HG03025 (cell line): ENCODE measurements at regions not wholly inside any gene's neighbourhood (a gene's known extent, or its start where the extent isn't known, plus 50 kb on each side); places are given as distances from the start of the nearest gene placed in this dataset.
"Not testable (repeated sequence)": the region's sequence is repeated elsewhere in the genome, so short reads cannot be mapped to it uniquely, and the experiment has no call there.

ENCODE experiments used
- ATAC-seq: cut with Tn5 transposase; IDR thresholded peaks from one replicate; pipeline ENCODE4 v1.9.1; 2021; ENCODE audit warnings: mild to moderate bottlenecking, moderate library complexity; ENCODE audit not compliant: unreplicated experiment, low FRiP score

DNA sequence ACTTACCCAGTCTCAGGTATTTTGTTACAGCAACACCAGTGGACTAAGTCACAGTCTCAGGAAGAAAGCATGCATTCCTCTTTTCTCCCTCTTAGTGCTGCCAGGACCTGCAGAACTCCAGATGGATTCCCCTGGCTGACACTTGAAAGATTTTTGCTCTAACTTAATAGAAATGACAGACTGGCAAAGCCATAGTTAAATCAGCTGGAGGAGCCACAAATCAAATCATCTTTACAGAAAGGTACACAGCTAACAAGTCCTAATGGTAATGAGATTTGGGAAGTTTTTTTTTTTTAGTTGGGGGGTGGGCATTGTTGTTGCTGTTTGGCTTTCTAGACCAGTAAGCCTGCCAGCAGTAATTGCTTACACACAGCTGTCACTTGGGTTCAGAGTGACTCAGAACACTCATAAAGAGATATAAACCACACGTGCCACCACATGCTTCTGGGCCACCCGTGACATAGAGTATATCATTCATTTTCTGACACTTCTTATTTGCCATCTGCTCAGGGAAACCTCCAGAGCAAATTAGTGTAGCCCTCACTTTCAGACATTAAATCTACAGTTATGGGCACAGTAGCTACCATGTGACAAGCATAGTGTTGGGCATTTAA lies 72.4 kb downstream of the FH start:
- ATAC-seq: no peak

DNA sequence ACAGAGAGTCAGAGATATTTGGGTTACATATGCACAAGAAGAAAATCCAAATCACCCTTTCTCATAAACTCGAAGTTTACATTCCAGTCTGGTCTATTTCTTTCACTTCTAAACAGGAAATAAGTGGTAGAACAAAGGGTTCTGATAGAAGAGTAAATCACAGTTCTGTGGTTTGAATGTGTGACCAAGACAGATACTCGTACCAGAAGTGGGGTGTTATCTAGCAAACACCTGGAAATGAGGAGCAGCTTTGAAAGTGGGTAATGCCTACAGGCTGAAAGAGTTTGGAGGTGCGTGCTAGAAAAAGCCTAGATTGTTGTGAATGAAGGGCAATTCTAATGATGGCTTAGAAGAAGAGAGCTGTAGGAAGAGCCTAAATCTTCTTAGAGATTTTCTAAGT lies 74.7 kb downstream of the FH start:
- no peak for ATAC-seq

DNA sequence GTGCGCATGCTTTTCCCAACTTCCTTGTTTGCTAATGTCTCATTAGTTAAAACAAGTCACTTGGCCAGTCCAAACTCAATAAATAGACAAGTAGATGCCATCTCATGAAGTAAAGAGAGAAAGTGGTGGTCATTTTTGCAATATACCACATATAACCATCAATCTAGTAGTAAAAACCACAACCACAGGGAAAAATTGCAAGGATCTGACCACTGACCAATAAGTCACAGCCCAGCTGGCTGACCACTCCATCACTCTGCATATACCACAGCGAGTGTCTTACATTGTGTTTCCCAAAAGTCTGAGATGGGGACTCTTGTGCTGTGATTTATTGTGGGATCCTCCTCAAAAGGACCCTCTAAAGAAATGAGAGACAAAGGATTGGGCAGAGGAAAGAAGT lies 76.0 kb downstream of the FH start:
- no peak for ATAC-seq

GRCh38 chr1:241442686-241443085 lies 76.9 kb downstream of the FH start:
- ATAC-seq: no peak

- ATAC-seq: no peak
These were observed 78.7 kb downstream of the FH start for GRCh38 chr1:241440904-241441303.

DNA sequence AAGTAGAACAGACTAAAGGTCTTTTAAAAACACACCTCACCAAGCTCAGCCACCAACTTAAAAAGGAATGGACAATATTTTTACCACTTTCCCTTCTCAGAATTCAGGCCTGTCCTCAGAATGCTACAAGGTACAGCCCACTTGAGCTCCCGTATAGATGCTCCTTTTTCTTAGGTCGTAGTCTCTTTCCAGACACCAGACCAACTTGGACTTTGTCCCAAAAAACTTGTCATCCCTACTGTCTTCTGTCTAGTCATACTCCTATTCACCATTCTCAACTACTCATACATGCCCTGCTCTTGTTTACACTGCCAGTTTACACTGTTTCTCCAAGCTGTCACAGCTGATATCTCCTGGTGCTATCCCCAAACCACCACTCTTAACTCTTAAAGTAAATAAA lies 80.9 kb downstream of the FH start:
- ATAC-seq: not testable (repeated sequence)

DNA sequence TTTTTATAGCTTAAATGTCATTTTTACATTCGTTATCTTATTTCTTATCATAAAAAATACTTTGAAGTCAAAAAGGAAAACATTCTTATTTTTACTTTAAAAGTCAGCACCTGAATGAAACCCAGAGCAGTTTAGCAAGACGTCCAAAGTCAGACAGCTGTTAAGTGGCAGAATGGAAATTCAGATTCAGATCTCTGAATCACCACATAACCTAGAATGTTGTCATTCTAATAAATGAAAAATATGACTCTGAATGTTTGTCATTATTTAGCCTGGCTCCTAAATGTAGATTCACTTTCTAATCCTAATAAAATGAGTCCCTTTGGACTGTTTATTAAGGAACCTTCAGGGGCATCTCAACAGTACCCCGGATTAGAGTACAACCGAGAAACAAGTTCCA lies 75.2 kb upstream of the RGS7 start:
- ATAC-seq: no peak

- ATAC-seq: not testable (repeated sequence)
These were observed 68.1 kb upstream of the RGS7 start for GRCh38 chr1:241425091-241425490.

DNA sequence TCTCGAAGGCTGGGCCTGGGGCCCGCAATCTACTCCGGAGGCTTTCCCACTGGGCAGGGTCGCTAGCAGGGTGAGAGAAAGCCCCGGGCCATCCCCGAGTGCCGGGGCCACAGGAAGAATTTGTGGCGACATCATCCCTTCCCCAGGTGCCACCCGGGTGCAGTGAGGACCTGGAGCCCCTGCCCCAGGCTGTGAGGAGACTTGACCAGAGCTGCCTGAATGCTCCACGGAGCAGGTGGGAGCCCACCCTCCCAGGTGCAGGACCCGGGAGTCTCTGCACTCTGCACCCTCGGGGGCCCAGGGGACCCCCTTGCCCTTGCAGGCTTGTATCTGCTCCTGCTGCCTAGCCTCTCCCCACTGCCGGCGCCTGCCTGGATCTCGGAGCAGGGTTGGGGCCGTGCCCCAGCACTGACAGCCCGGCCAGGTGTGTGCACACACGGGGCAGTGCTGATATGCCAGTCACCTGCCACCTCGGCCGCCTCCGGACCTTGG lies 67.5 kb upstream of the RGS7 start:
- ATAC-seq: no peak

DNA sequence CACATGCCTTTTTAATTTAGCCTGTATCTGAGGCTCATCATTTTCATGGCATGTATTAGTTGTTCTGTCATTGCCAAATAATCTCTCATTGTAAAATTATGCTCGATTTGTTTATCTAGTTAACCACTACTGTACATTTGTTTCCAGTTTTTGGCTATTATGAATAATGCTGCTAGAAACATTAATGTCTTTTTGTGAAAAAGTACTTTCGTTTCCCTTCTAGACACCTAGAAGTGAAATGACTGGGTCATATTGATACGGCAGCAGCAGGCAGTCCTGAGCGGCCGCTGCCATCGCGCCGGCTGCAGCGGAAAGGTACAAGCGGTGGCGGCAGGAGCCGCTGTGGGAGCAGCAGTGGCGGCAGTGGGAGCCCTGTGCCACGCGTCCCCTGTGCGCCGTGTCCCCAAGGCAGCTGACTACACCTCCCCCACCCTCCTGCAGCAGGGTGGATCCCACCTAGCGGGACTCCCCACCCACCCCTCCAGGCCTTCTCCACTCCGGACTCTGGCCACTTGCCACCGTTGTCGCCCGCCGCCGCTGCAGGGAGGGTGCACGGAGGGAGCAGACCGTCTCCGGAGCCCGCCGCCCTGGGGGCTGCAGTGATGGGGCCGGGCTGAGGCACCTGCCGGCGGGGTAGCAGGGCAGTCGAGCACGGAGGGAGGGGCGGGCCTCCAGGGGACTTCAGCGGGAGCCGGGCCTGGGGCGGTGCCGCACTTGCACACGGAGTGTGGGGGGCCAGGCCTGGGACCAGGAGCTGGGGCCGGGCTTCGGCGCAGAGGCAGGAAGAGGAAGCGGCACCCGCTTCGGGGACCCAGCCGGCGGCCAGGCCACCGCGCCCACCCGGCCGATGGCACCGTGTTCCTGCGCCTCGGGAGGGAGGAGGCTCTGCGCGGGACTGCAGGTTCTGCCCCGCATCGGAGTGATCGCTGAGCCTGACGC lies 66.8 kb upstream of the RGS7 start:
- peak; percentile 92 for ATAC-seq

DNA sequence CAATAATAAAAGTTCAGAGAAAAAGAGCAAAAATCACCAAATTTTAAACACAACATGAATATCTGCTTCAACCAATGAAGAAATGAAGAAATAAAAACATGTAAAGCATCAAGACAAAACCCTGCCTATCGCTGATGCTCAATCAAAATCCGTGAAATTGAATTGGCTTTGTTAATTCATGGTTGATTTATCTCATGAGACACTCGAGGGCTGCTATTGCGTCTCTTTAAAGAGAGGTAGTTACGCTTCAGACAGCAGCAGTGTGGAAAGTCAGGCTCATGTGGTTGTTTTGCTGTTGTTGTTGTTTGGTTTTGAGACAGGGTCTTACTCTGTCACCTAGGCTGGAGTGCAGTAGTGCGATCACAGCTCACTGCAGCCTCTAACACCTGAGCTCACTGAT lies 65.5 kb upstream of the RGS7 start:
- no peak for ATAC-seq

DNA sequence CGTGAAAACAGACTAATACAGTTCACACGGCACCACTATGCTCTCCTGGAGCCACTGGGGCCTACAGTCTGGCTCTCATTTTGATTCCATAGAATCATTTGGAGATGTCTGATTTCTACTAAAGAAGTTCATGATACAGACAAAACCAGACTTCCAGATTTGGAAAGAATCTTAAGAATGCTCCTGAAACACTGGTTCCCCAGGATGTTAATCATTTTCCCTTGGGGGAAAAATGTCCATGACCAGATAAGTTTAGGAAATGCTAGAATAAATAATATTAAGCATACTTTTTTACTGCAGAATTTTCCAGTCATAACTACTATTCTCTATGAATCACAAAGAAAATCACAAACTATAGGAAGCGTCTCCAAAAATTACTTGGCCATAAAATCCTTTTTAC lies 63.0 kb upstream of the RGS7 start:
- no peak for ATAC-seq

DNA sequence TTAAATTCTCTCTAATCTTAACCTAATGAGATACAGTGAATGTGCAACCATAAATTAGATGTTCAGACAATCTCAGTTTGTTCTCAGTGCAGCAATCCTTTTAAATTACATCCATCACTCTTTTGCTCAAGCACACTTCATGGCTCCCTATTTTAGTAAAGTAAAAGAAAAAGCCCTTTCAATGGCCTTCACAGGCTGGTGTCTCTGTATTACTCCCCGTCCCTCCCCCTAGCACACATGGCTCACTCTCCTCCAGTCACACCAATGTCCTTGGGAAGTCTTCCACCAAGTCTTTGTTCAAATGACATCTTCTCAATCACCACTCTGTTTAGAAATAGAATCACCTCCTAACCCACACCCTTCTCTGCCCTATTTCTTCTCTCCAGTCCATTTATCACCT lies 60.3 kb upstream of the RGS7 start:
- ATAC-seq: no peak

DNA sequence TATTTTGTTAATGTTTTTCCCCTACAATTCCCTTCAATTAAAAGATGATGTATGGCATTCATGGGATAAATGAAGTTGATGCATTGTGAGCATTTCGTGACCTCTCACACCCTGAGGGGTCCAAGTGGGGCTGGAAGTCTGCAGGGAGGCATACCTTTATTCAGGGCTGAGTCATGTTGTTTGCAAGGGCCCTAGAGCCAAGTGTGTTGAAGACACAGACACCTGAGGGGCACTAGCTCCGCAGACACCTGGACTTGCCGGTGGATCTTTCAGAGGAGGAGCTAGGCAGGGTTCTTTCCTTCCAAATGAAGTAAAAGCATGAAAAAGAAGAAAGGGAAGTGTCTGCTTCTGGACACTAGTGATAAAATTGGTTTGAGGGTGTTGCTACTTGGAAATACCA lies 57.0 kb upstream of the RGS7 start:
- ATAC-seq: no peak

DNA sequence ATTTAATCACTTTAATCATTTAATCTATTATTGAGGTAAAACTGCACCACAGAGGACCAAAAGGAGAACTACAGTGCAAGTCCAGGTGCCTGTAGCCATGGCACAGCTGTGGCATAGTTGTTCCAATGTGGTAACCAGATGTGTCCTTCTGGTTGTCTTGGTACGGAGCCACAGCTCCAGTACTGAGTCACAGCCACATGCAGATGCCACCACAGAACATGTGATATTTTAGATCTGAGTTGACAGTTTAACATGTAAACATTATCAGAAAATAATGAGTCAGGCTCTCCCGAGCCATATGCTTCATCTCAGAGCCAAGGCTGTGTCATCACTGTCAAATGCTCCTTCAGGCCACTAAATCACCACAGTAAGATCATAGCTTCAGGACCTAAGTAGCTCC lies 56.4 kb upstream of the RGS7 start:
- ATAC-seq: no peak

DNA sequence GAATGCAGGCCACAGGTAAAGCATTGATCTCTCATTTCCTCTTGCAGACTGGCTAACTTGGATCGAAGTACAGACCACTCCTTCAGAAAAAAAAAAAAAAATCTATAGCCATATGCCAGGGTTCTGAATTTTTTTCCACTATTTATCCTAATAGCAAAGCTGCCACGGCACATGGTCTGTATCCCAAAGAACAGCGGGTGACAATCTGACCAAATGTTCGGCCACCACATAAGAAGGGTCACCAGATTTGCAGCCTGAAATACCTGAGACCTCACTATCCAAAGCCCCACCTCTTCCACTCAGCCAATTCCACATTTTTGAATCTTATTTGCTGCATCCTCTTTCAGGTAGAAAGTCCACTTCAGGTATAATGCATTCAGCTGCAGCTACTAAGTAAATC lies 55.6 kb upstream of the RGS7 start:
- no peak for ATAC-seq

DNA sequence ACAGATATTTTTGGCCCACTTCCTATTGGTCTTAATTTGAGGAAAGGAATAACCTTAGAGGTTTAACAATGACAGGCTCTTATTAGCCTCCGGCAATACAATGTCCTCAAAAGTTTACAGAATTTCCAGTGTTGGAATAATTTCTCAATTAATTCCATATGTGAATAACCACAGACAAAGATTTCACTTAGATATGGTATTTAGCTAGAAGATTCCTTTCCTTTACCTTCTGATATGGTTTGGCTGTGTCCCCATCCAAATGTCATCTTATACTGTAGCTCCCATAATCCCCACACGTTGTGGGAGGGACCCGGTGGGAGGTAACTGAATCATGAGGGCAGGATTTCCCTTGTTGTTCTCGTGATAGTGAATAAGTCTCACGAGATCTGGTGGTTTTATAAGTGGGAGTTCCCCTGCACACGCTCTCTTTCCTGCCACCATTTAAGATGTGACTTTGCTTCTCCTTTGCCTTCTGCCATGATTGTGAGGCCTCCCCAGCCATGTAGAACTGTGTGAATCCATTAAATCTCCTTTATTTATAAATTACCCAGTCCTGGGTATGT lies 54.9 kb upstream of the RGS7 start:
- no peak for ATAC-seq

- ATAC-seq: no peak
These were observed 54.2 kb upstream of the RGS7 start for GRCh38 chr1:241411056-241411775.

GRCh38 chr1:241408170-241408569 lies 51.2 kb upstream of the RGS7 start:
- ATAC-seq: no peak
